Fibroblast of villous mesenchyme (primary cell): ENCODE measurements at regions not wholly inside any gene's neighbourhood (a gene's known extent, or its start where the extent isn't known, plus 50 kb on each side); places are given as distances from the start of the nearest gene placed in this dataset.
"Not testable (repeated sequence)": the region's sequence is repeated elsewhere in the genome, so short reads cannot be mapped to it uniquely, and the experiment has no call there.

Experiments used
- DNase-seq: peaks from one replicate; pipeline ENCODE4 v3.0.0-alpha.2; 2010; ENCODE audit warnings: low read depth
- H3K4me3 ChIP-seq: 2 replicates; pipeline ENCODE4 v1.5.1; 2011; ENCODE audit warnings: low read depth, mild to moderate bottlenecking, low read length
- TF ChIP-seq, protein P1 (sequence below): IDR thresholded peaks from 2 replicates; pipeline ENCODE4 v1.5.1; 2012; ENCODE audit warnings: low read depth, mild to moderate bottlenecking, low read length; ENCODE audit not compliant: insufficient read depth

GRCh38 chr13:72552731-72553130 is 174.7 kb downstream of the MZT1 start:
- no peak overlapping the region for H3K4me3 ChIP-seq
- no peak for DNase-seq
- TF ChIP-seq, protein P1, sequence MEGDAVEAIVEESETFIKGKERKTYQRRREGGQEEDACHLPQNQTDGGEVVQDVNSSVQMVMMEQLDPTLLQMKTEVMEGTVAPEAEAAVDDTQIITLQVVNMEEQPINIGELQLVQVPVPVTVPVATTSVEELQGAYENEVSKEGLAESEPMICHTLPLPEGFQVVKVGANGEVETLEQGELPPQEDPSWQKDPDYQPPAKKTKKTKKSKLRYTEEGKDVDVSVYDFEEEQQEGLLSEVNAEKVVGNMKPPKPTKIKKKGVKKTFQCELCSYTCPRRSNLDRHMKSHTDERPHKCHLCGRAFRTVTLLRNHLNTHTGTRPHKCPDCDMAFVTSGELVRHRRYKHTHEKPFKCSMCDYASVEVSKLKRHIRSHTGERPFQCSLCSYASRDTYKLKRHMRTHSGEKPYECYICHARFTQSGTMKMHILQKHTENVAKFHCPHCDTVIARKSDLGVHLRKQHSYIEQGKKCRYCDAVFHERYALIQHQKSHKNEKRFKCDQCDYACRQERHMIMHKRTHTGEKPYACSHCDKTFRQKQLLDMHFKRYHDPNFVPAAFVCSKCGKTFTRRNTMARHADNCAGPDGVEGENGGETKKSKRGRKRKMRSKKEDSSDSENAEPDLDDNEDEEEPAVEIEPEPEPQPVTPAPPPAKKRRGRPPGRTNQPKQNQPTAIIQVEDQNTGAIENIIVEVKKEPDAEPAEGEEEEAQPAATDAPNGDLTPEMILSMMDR = no peak

- DNase-seq, H3K4me3 ChIP-seq: not testable (repeated sequence)
These were observed 181.5 kb downstream of the MZT1 start for GRCh38 chr13:72545895-72546294.

GRCh38 chr13:72545030-72545719 is 182.3 kb downstream of the MZT1 start:
- H3K4me3 ChIP-seq = no peak overlapping the region
- TF ChIP-seq, protein P1 = no peak
- DNase-seq = no peak

DNA sequence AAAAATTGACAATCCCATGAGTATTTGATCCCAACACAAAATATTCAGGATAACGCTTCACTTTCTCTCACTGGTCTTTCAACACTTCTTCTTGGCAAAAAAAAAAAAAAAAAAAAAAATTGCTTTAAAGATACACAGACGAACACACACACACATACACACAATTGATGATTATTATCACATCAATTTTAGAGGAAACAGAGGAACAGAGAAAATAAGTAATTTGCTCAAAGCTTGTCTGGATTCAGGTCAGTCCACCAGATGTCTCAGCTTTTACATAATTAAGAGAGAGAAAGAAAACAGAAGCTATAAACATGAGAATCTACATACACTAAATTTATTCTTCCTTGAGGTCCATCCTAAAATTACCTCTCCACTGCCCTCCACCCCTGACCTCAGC is 183.4 kb downstream of the MZT1 start:
- no peak for DNase-seq
- no peak overlapping the region for H3K4me3 ChIP-seq
- TF ChIP-seq, protein P1 = no peak

DNA sequence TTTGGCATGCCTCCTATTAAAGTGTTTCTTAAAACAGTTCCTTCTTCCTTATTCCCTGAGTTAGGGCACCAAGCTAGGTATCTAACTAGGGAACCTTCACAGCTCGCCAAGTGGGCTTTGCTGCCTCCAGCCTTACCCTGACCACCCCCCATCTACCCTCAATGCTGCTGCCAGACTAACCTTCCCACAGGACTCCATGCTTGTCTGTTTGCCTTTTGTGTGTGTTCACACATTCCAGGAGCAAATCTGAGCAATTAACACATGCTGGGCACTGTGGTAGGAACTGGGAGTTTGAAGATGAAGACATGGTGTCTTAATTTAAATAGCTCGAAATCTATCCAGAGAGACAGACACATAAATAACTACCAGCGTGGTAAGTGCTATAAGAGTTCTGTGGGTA is 185.2 kb downstream of the MZT1 start:
- no peak for DNase-seq
- TF ChIP-seq, protein P1 = no peak
- H3K4me3 ChIP-seq = no peak overlapping the region

GRCh38 chr13:72541674-72542073 is 185.8 kb downstream of the MZT1 start:
- H3K4me3 ChIP-seq = no peak overlapping the region
- TF ChIP-seq, protein P1 = no peak
- no peak for DNase-seq

- no peak overlapping the region for H3K4me3 ChIP-seq
- TF ChIP-seq, protein P1 = no peak
- no peak for DNase-seq
These were observed 186.5 kb downstream of the MZT1 start for GRCh38 chr13:72540881-72541280.
